HEK293 (cell line): ENCODE measurements at regions not wholly inside any gene's neighbourhood (a gene's known extent, or its start where the extent isn't known, plus 50 kb on each side); places are given as distances from the start of the nearest gene placed in this dataset.

Experiments used
- CTCF ChIP-seq: fragments of 450-650 bp; formaldehyde crosslinking; IDR thresholded peaks from 2 replicates; pipeline ENCODE4 v1.5.1; 2016; ENCODE audit warnings: missing biosample characterization, missing genetic modification characterization
- HOXD13 ChIP-seq: sonication (generic); formaldehyde crosslinking; IDR thresholded peaks from 2 replicates; pipeline ENCODE4 v1.8.0; 2022; ENCODE audit warnings: missing genetic modification reagents, borderline replicate concordance
- PRDM1 ChIP-seq: fragments of 450-650 bp; formaldehyde crosslinking; IDR thresholded peaks from 2 replicates; pipeline ENCODE4; 2016; ENCODE audit warnings: missing biosample characterization, missing genetic modification characterization
- REST ChIP-seq: fragments of 450-650 bp; formaldehyde crosslinking; IDR thresholded peaks from 2 replicates; pipeline ENCODE4 v1.5.1; 2016; ENCODE audit warnings: missing biosample characterization, missing genetic modification characterization
- SETDB1 ChIP-seq: IDR thresholded peaks from one replicate; pipeline ENCODE4 v1.6.1; 2017; ENCODE audit warnings: mild to moderate bottlenecking, low read length, moderate library complexity, mixed read lengths; ENCODE audit not compliant: insufficient read length
- ZNF157 ChIP-seq: fragments of 450-650 bp; formaldehyde crosslinking; IDR thresholded peaks from 2 replicates; pipeline ENCODE4 v1.5.1; 2016; ENCODE audit warnings: missing biosample characterization, missing genetic modification characterization
- ZNF24 ChIP-seq: fragments of 450-650 bp; formaldehyde crosslinking; IDR thresholded peaks from 2 replicates; pipeline ENCODE4 v1.5.1; 2016; ENCODE audit warnings: missing biosample characterization, missing genetic modification characterization
- ZNF510 ChIP-seq: fragments of 450-650 bp; formaldehyde crosslinking; IDR thresholded peaks from 2 replicates; pipeline ENCODE4 v1.5.1; 2018; ENCODE audit warnings: mild to moderate bottlenecking, missing genetic modification characterization, missing biosample characterization; ENCODE audit not compliant: insufficient replicate concordance
- ZSCAN5A ChIP-seq: fragments of 450-650 bp; formaldehyde crosslinking; IDR thresholded peaks from 2 replicates; pipeline ENCODE4 v1.5.1; 2016; ENCODE audit warnings: missing biosample characterization, missing genetic modification characterization
- TF ChIP-seq, protein P1 (sequence below): fragments of 450-650 bp; formaldehyde crosslinking; IDR thresholded peaks from 2 replicates; pipeline ENCODE4 v1.5.1; 2016; ENCODE audit warnings: missing biosample characterization, missing genetic modification characterization
- TF ChIP-seq, protein P2 (sequence below): fragments of 450-650 bp; formaldehyde crosslinking; IDR thresholded peaks from 2 replicates; pipeline ENCODE4 v1.5.1; 2016; ENCODE audit warnings: missing biosample characterization, missing genetic modification characterization, low read depth
- TF ChIP-seq, protein P3 (sequence below): fragments of 450-650 bp; formaldehyde crosslinking; IDR thresholded peaks from 2 replicates; pipeline ENCODE4 v1.5.1; 2016; ENCODE audit warnings: missing biosample characterization, missing genetic modification characterization

GRCh38 chr1:43057567-43057966 is 98.9 kb upstream of the SLC2A1 start:
- TF ChIP-seq CTCF (tag by site-specific recombination): no peak
- TF ChIP-seq ZSCAN5A (tag by site-specific recombination): no peak
- TF ChIP-seq PRDM1 (tag by site-specific recombination): no peak
- TF ChIP-seq, protein P1, sequence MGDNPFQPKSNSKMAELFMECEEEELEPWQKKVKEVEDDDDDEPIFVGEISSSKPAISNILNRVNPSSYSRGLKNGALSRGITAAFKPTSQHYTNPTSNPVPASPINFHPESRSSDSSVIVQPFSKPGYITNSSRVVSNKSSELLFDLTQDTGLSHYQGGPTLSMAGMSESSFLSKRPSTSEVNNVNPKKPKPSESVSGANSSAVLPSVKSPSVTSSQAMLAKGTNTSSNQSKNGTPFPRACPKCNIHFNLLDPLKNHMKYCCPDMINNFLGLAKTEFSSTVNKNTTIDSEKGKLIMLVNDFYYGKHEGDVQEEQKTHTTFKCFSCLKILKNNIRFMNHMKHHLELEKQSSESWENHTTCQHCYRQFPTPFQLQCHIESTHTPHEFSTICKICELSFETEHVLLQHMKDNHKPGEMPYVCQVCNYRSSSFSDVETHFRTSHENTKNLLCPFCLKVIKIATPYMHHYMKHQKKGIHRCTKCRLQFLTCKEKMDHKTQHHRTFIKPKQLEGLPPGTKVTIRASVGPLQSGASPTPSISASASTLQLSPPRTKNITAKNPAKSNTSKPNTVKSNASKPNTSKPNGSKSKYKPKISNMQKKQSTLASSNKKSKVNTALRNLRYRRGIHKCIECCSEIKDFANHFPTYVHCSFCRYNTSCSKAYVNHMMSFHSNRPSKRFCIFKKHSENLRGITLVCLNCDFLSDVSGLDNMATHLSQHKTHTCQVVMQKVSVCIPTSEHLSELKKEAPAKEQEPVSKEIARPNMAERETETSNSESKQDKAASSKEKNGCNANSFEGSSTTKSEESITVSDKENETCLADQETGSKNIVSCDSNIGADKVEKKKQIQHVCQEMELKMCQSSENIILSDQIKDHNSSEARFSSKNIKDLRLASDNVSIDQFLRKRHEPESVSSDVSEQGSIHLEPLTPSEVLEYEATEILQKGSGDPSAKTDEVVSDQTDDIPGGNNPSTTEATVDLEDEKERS: no peak
- TF ChIP-seq, protein P2, sequence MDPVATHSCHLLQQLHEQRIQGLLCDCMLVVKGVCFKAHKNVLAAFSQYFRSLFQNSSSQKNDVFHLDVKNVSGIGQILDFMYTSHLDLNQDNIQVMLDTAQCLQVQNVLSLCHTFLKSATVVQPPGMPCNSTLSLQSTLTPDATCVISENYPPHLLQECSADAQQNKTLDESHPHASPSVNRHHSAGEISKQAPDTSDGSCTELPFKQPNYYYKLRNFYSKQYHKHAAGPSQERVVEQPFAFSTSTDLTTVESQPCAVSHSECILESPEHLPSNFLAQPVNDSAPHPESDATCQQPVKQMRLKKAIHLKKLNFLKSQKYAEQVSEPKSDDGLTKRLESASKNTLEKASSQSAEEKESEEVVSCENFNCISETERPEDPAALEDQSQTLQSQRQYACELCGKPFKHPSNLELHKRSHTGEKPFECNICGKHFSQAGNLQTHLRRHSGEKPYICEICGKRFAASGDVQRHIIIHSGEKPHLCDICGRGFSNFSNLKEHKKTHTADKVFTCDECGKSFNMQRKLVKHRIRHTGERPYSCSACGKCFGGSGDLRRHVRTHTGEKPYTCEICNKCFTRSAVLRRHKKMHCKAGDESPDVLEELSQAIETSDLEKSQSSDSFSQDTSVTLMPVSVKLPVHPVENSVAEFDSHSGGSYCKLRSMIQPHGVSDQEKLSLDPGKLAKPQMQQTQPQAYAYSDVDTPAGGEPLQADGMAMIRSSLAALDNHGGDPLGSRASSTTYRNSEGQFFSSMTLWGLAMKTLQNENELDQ: no peak
- no peak for TF ChIP-seq ZNF510 (tag by site-specific recombination)
- TF ChIP-seq, protein P3, sequence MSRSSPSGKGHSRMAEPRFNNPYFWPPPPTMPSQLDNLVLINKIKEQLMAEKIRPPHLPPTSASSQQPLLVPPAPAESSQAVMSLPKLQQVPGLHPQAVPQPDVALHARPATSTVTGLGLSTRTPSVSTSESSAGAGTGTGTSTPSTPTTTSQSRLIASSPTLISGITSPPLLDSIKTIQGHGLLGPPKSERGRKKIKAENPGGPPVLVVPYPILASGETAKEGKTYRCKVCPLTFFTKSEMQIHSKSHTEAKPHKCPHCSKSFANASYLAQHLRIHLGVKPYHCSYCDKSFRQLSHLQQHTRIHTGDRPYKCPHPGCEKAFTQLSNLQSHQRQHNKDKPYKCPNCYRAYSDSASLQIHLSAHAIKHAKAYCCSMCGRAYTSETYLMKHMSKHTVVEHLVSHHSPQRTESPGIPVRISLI (tag by site-specific recombination): no peak
- no peak for TF ChIP-seq ZNF157 (tag by site-specific recombination)
- no peak for TF ChIP-seq REST (tag by site-specific recombination)
- TF ChIP-seq HOXD13 (CRISPR knock-in tag): no peak
- TF ChIP-seq SETDB1: no peak
- TF ChIP-seq ZNF24 (tag by site-specific recombination): no peak
